Panc1 (cell line): ENCODE measurements at regions not wholly inside any gene's neighbourhood (a gene's known extent, or its start where the extent isn't known, plus 50 kb on each side); places are given as distances from the start of the nearest gene placed in this dataset.

Source experiments
- ATAC-seq: fragments of 200-7000 bp; cut with Tn5 transposase; 2 replicates; pipeline ENCODE4 v1.9.1; 2020; ENCODE audit warnings: mild to moderate bottlenecking, moderate library complexity
- BruUV-seq: library from RNA; stranded (reverse); fragments of 400-500 nt; replicated peaks from 2 replicates; lab custom pipeline; 2021; lab: Mats Ljungman, UMichigan
- CTCF ChIA-PET: fragments of 300-600 bp; sonication (Branson Sonifier 250); formaldehyde crosslinking; loops from one replicate; lab custom pipeline; 2022; ENCODE audit warnings: antibody characterized with exemption; lab: Charles Lee
- POLR2A ChIA-PET: fragments of 300-600 bp; sonication (Branson Sonifier 250); formaldehyde crosslinking; loops from one replicate; lab custom pipeline; 2022; ENCODE audit warnings: antibody characterized with exemption; lab: Charles Lee
- DNase-seq: peaks from one replicate; pipeline ENCODE4 v3.0.0-alpha.2; 2010; ENCODE audit warnings: low read depth, low spot score
- H3K27ac ChIP-seq: 2 replicates; pipeline ENCODE4 v1.5.1; 2011; ENCODE audit warnings: mild to moderate bottlenecking, low read length, inconsistent platforms
- H3K27me3 ChIP-seq: fragments of 200-500 bp; sonication (Bioruptor generic); 2 replicates; pipeline ENCODE4 v1.6.0; 2014; ENCODE audit warnings: low read length, inconsistent platforms; ENCODE audit not compliant: control insufficient read depth, insufficient read depth
- H3K36me3 ChIP-seq: fragments of 200-500 bp; sonication (Bioruptor generic); 2 replicates; pipeline ENCODE4 v1.5.1; 2014; ENCODE audit warnings: inconsistent platforms, mild to moderate bottlenecking, low read length, moderate library complexity; ENCODE audit not compliant: control insufficient read depth, insufficient read depth
- H3K4me1 ChIP-seq: 2 replicates; pipeline ENCODE4 v1.5.1; 2011; ENCODE audit warnings: inconsistent platforms, mild to moderate bottlenecking, low read length, moderate library complexity; ENCODE audit not compliant: control insufficient read depth, insufficient read depth
- H3K4me3 ChIP-seq, 2 experiments: 2 replicates each; pipeline ENCODE4 v1.5.1; 2011 to 2012; ENCODE audit warnings: low read depth in 2 of 2, low read length in 2 of 2, mild to moderate bottlenecking in 2 of 2, inconsistent platforms in 1 of 2, moderate library complexity in 1 of 2
- H3K9me3 ChIP-seq: fragments of 200-500 bp; sonication (Bioruptor generic); 2 replicates; pipeline ENCODE4 v1.5.1; 2014; ENCODE audit warnings: low read depth, mild to moderate bottlenecking, inconsistent platforms, low read length, moderate library complexity; ENCODE audit not compliant: control insufficient read depth, insufficient read depth
- CTCF ChIP-seq: fragments of 450-650 bp; IDR thresholded peaks from 2 replicates; pipeline ENCODE4 v1.5.1; 2017; ENCODE audit warnings: mild to moderate bottlenecking
- POLR2AphosphoS5 ChIP-seq: IDR thresholded peaks from 2 replicates; pipeline ENCODE4 v1.6.1; 2012; ENCODE audit warnings: mild to moderate bottlenecking, low read depth, low read length, moderate library complexity
- SIN3A ChIP-seq: IDR thresholded peaks from 2 replicates; pipeline ENCODE4 v1.6.1; 2012; ENCODE audit warnings: low read depth, mild to moderate bottlenecking, low read length, moderate library complexity, borderline replicate concordance; ENCODE audit not compliant: insufficient read depth
- TCF7L2 ChIP-seq: IDR thresholded peaks from 2 replicates; pipeline ENCODE4 v1.6.1; 2011; ENCODE audit warnings: mild to moderate bottlenecking, low read depth, low read length, inconsistent platforms
- in situ Hi-C: cut with HindIII; loops from 2 replicates; pipeline ENCODE4 v1.10.0; 2016; ENCODE audit warnings: low sequenced_read_pairs, low pct_unique_long_range_greater_than_20kb
- intact Hi-C: fragments of 100-400 bp; cut with micrococcal nuclease; formaldehyde crosslinking; loops from one replicate; pipeline ENCODE4 v1.10.0; 2022; ENCODE audit not compliant: unreplicated experiment
- TF ChIP-seq, protein P1 (sequence below), 2 experiments: IDR thresholded peaks; 2 replicates each; pipeline ENCODE4 v1.6.1; 2011 to 2012; ENCODE audit warnings: low read depth in 2 of 2, control low read depth in 1 of 2, low read length in 1 of 2, mild to moderate bottlenecking in 1 of 2, moderate library complexity in 1 of 2; ENCODE audit not compliant: insufficient read depth in 1 of 2

DNA sequence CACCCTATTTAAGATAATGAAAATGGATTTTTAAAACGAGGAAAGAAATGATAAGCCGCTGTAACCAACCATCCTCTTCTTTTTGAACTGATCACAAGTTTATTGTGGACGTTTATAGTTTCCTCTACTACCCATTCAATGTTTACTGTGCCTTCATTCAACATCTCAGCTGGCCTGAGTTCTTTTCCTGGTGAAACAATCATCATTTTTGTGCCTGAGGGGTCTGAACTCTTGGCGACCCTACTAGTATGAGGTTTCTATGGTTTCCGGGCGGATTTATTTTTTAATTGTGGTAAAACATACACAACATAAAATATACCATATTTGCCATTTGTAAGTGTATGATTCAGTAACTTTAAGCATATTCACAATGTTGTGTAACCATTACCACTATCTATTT, 100.7 kb downstream of the SPRY1 start:
- no peaks in the 10 kb centered on the region for H3K36me3 ChIP-seq
- no peak for DNase-seq
- CTCF ChIA-PET, result no interaction called here
- intact Hi-C loops, result no loop called here
- no peak overlapping the region for H3K4me3 ChIP-seq
- in situ Hi-C loops, result no loop called here
- no peaks in the 10 kb centered on the region for H3K4me1 ChIP-seq
- TF ChIP-seq CTCF (no peak), SIN3A (no peak), POLR2AphosphoS5 (no peak), TCF7L2 (no peak)
- TF ChIP-seq, protein P1, sequence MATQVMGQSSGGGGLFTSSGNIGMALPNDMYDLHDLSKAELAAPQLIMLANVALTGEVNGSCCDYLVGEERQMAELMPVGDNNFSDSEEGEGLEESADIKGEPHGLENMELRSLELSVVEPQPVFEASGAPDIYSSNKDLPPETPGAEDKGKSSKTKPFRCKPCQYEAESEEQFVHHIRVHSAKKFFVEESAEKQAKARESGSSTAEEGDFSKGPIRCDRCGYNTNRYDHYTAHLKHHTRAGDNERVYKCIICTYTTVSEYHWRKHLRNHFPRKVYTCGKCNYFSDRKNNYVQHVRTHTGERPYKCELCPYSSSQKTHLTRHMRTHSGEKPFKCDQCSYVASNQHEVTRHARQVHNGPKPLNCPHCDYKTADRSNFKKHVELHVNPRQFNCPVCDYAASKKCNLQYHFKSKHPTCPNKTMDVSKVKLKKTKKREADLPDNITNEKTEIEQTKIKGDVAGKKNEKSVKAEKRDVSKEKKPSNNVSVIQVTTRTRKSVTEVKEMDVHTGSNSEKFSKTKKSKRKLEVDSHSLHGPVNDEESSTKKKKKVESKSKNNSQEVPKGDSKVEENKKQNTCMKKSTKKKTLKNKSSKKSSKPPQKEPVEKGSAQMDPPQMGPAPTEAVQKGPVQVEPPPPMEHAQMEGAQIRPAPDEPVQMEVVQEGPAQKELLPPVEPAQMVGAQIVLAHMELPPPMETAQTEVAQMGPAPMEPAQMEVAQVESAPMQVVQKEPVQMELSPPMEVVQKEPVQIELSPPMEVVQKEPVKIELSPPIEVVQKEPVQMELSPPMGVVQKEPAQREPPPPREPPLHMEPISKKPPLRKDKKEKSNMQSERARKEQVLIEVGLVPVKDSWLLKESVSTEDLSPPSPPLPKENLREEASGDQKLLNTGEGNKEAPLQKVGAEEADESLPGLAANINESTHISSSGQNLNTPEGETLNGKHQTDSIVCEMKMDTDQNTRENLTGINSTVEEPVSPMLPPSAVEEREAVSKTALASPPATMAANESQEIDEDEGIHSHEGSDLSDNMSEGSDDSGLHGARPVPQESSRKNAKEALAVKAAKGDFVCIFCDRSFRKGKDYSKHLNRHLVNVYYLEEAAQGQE (IDR thresholded peaks at IDR 0.05; ENCODE audit: insufficient read depth in 1 of 2, low read depth in 2 of 2, low read length in 1 of 2), result no peak
- H3K9me3 ChIP-seq, result peaks cover 9% of the 10 kb centered on the region; the same call in 1 of the 2 replicates
- H3K27ac ChIP-seq, result peak overlapping the region; percentile 63; the same call in 1 of the 2 replicates
- BruUV-seq, result no TSS peak
- H3K27me3 ChIP-seq, result no peaks in the 10 kb centered on the region
- POLR2A ChIA-PET, result no interaction called here
- no peak for ATAC-seq

GRCh38 chr4:123501733-123502132, 105.1 kb downstream of the SPRY1 start:
- BruUV-seq, result no TSS peak
- H3K4me1 ChIP-seq, result peaks cover 19% of the 10 kb centered on the region
- in situ Hi-C loops (no loop called here), intact Hi-C loops (no loop called here)
- no peak overlapping the region for H3K4me3 ChIP-seq
- ATAC-seq (no peak), DNase-seq (no peak)
- peaks cover 9% of the 10 kb centered on the region; the same call in 1 of the 2 replicates for H3K9me3 ChIP-seq
- no peaks in the 10 kb centered on the region for H3K36me3 ChIP-seq
- ChIA-PET POLR2A (no interaction called here), CTCF (no interaction called here)
- TF ChIP-seq SIN3A, result no peak
- no peak for TF ChIP-seq TCF7L2
- TF ChIP-seq, protein P1 (IDR thresholded peaks at IDR 0.05; ENCODE audit: insufficient read depth in 1 of 2, low read depth in 2 of 2, low read length in 1 of 2), result no peak
- TF ChIP-seq POLR2AphosphoS5, result no peak
- no peak for TF ChIP-seq CTCF
- peak overlapping the region; percentile 83; the same call in 1 of the 2 replicates for H3K27ac ChIP-seq
- no peaks in the 10 kb centered on the region for H3K27me3 ChIP-seq
